WTC11 (cell line): ENCODE measurements at regions not wholly inside any gene's neighbourhood (a gene's known extent, or its start where the extent isn't known, plus 50 kb on each side); places are given as distances from the start of the nearest gene placed in this dataset.

Source experiments
- ATAC-seq: fragments of 200-7000 bp; cut with Tn5 transposase; 2 replicates; pipeline ENCODE4 v1.10.0; 2021; ENCODE audit warnings: mild to moderate bottlenecking, moderate library complexity
- CTCF ChIA-PET: fragments of 300-600 bp; sonication (Branson Sonifier 250); formaldehyde crosslinking; loops from one replicate; lab custom pipeline; 2021; ENCODE audit warnings: antibody characterized with exemption; lab: Charles Lee
- POLR2A ChIA-PET: fragments of 350-600 bp; sonication (Branson Sonifier 250); formaldehyde crosslinking; loops from one replicate; lab custom pipeline; 2021; ENCODE audit warnings: antibody characterized with exemption; lab: Charles Lee
- DNase-seq: peaks from one replicate; pipeline ENCODE4 v3.0.0; 2021; ENCODE audit warnings: low spot score
- H3K27ac Mint-ChIP-seq: 2 replicates; pipeline ENCODE4 v1.8.0; 2021; ENCODE audit warnings: mixed read lengths
- H3K27me3 Mint-ChIP-seq: 2 replicates; pipeline ENCODE4 v1.8.0; 2021; ENCODE audit warnings: low read depth, mild to moderate bottlenecking, moderate library complexity, mixed read lengths
- H3K36me3 Mint-ChIP-seq: 2 replicates; pipeline ENCODE4 v1.8.0; 2021; ENCODE audit warnings: mixed read lengths
- H3K4me1 Mint-ChIP-seq: 2 replicates; pipeline ENCODE4 v1.8.0; 2022; ENCODE audit warnings: mixed read lengths
- H3K4me3 Mint-ChIP-seq: 2 replicates; pipeline ENCODE4 v1.8.0; 2021; ENCODE audit warnings: mild to moderate bottlenecking, moderate library complexity, mixed read lengths
- H3K9me3 Mint-ChIP-seq: 2 replicates; pipeline ENCODE4 v1.8.0; 2021; ENCODE audit warnings: mixed read lengths
- ATF6 ChIP-seq: sonication (generic); formaldehyde crosslinking; IDR thresholded peaks from 2 replicates; pipeline ENCODE4 v1.8.1; 2023; ENCODE audit warnings: mild to moderate bottlenecking, missing genetic modification reagents
- E2F1 ChIP-seq: sonication (generic); formaldehyde crosslinking; IDR thresholded peaks from 2 replicates; pipeline ENCODE4 v1.8.0; 2022; ENCODE audit warnings: mild to moderate bottlenecking, missing genetic modification reagents
- ELF4 ChIP-seq: sonication (generic); formaldehyde crosslinking; IDR thresholded peaks from 2 replicates; pipeline ENCODE4 v1.8.1; 2022; ENCODE audit warnings: low read depth, mild to moderate bottlenecking, moderate library complexity, missing genetic modification reagents
- FOXP4 ChIP-seq: sonication (generic); formaldehyde crosslinking; IDR thresholded peaks from 2 replicates; pipeline ENCODE4 v1.8.0; 2022; ENCODE audit warnings: mild to moderate bottlenecking, missing genetic modification reagents
- GTF2I ChIP-seq: fragments of 250-450 bp; sonication (Bioruptor Pico); conservative IDR thresholded peaks from 2 replicates; pipeline ENCODE4 v1.4.0; 2021; ENCODE audit warnings: mild to moderate bottlenecking
- HMGXB4 ChIP-seq: sonication (generic); formaldehyde crosslinking; IDR thresholded peaks from 2 replicates; pipeline ENCODE4 v1.8.1; 2023; ENCODE audit warnings: mild to moderate bottlenecking, moderate library complexity, missing genetic modification reagents
- JUN ChIP-seq: sonication (generic); formaldehyde crosslinking; IDR thresholded peaks from 2 replicates; pipeline ENCODE4 v1.8.0; 2023; ENCODE audit warnings: mild to moderate bottlenecking, missing genetic modification reagents
- MLX ChIP-seq: sonication (generic); formaldehyde crosslinking; IDR thresholded peaks from 2 replicates; pipeline ENCODE4 v1.8.1; 2023; ENCODE audit warnings: mild to moderate bottlenecking, missing genetic modification reagents, moderate library complexity
- MXD4 ChIP-seq: fragments of 250-450 bp; sonication (Bioruptor Pico); IDR thresholded peaks from 2 replicates; pipeline ENCODE4 v1.8.0; 2021; ENCODE audit warnings: mild to moderate bottlenecking, moderate library complexity, borderline replicate concordance
- OVOL2 ChIP-seq: fragments of 250-450 bp; sonication (Bioruptor Pico); IDR thresholded peaks from 2 replicates; pipeline ENCODE4 v1.9.0; 2021; ENCODE audit warnings: mild to moderate bottlenecking, borderline replicate concordance
- PRDM15 ChIP-seq: sonication (generic); formaldehyde crosslinking; IDR thresholded peaks from 2 replicates; pipeline ENCODE4 v1.8.0; 2022; ENCODE audit warnings: missing genetic modification reagents
- RORB ChIP-seq: fragments of 250-450 bp; sonication (Bioruptor Pico); IDR thresholded peaks from 2 replicates; pipeline ENCODE4 v1.9.0; 2021; ENCODE audit warnings: mild to moderate bottlenecking
- SMAD4 ChIP-seq: sonication (generic); formaldehyde crosslinking; IDR thresholded peaks from 2 replicates; pipeline ENCODE4 v1.8.0; 2022; ENCODE audit warnings: mild to moderate bottlenecking, missing genetic modification reagents
- ZBTB21 ChIP-seq: sonication (generic); formaldehyde crosslinking; IDR thresholded peaks from 2 replicates; pipeline ENCODE4 v1.8.1; 2023; ENCODE audit warnings: mild to moderate bottlenecking, missing genetic modification reagents, borderline replicate concordance
- ZNF138 ChIP-seq: sonication (generic); formaldehyde crosslinking; conservative IDR thresholded peaks from 2 replicates; pipeline ENCODE4 v1.8.1; 2022; ENCODE audit warnings: mild to moderate bottlenecking, moderate library complexity, missing genetic modification reagents
- ZNF396 ChIP-seq: fragments of 250-450 bp; sonication (Bioruptor Pico); IDR thresholded peaks from 2 replicates; pipeline ENCODE4 v1.8.0; 2021; ENCODE audit warnings: mild to moderate bottlenecking, moderate library complexity, borderline replicate concordance
- ZNF425 ChIP-seq: fragments of 250-450 bp; sonication (Bioruptor Pico); conservative IDR thresholded peaks from 2 replicates; pipeline ENCODE4 v1.9.0; 2021; ENCODE audit warnings: mild to moderate bottlenecking
- ZNF512 ChIP-seq: sonication (generic); formaldehyde crosslinking; IDR thresholded peaks from 2 replicates; pipeline ENCODE4 v1.8.1; 2022; ENCODE audit warnings: missing genetic modification reagents, borderline replicate concordance

GRCh38 chr21:20698585-20698984, 299.6 kb upstream of the NCAM2 start:
- Mint-ChIP-seq H3K27me3 (no peaks in the 10 kb centered on the region), H3K4me3 (no peak overlapping the region), H3K36me3 (no peaks in the 10 kb centered on the region; the same call in 1 of the 2 replicates), H3K27ac (no peak overlapping the region; the same call in 1 of the 2 replicates), H3K9me3 (peaks cover 9% of the 10 kb centered on the region), H3K4me1 (peaks cover 45% of the 10 kb centered on the region)
- peak; percentile 29 for DNase-seq
- ATAC-seq, result peak; percentile 87
- CTCF ChIA-PET, result no interaction called here
- POLR2A ChIA-PET, result no interaction called here
- no peak for TF ChIP-seq E2F1
- no peak for TF ChIP-seq ZNF425 (CRISPR knock-in tag)
- TF ChIP-seq ELF4 (CRISPR knock-in tag), result no peak
- no peak for TF ChIP-seq ZNF396 (CRISPR knock-in tag)
- no peak for TF ChIP-seq ZNF138 (CRISPR knock-in tag)
- no peak for TF ChIP-seq MXD4 (CRISPR knock-in tag)

- CTCF ChIA-PET, result no interaction called here
- TF ChIP-seq FOXP4 (CRISPR knock-in tag) (no peak), ZBTB21 (CRISPR knock-in tag) (no peak), PRDM15 (CRISPR knock-in tag) (no peak), ATF6 (no peak), ZNF396 (CRISPR knock-in tag) (no peak), ZNF512 (no peak), MLX (CRISPR knock-in tag) (no peak), HMGXB4 (CRISPR knock-in tag) (no peak), JUN (no peak), OVOL2 (CRISPR knock-in tag) (no peak), GTF2I (no peak), RORB (CRISPR knock-in tag) (no peak), SMAD4 (CRISPR knock-in tag) (no peak)
Observed at GRCh38 chr21:20701235-20701634, 297.0 kb upstream of the NCAM2 start.

More at GRCh38 chr21:20701235-20701634, 297.0 kb upstream of the NCAM2 start:
- no peak for ATAC-seq
- H3K4me3 Mint-ChIP-seq, result no peak overlapping the region
- POLR2A ChIA-PET, result no interaction called here
- no peak for DNase-seq
- peaks cover 48% of the 10 kb centered on the region for H3K4me1 Mint-ChIP-seq
- no peaks in the 10 kb centered on the region for H3K36me3 Mint-ChIP-seq
- no peak overlapping the region for H3K27ac Mint-ChIP-seq
- H3K9me3 Mint-ChIP-seq, result peaks cover 9% of the 10 kb centered on the region
- H3K27me3 Mint-ChIP-seq, result no peaks in the 10 kb centered on the region
